ENCODE measurements at regions not wholly inside any gene's neighbourhood (a gene's known extent, or its start where the extent isn't known, plus 50 kb on each side); places are given as distances from the start of the nearest gene placed in this dataset.
"Not testable (repeated sequence)": the region's sequence is repeated elsewhere in the genome, so short reads cannot be mapped to it uniquely, and the experiment has no call there.

DNA sequence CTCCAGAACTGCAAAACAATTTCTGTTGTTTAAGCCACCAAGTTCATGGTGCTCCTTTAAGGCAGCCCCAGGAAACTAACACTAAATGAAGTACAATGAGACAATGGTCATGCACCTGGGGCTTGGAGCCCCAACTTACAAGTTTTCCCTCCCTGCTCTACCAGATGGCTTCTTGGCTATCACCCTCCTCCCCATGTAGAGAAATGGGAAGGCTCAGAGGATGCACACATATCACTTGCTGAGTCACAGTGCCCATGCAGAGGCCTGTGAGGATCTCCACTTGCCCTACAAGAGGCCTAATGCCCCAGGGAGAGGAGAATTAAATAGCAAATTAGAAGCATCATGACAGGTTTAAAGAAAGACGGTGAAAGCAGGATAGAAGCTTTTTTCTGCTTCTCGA is 270.9 kb downstream of the TTC32 start:
- no peak overlapping the region for H3K27ac ChIP-seq
- TF ChIP-seq, protein P1, sequence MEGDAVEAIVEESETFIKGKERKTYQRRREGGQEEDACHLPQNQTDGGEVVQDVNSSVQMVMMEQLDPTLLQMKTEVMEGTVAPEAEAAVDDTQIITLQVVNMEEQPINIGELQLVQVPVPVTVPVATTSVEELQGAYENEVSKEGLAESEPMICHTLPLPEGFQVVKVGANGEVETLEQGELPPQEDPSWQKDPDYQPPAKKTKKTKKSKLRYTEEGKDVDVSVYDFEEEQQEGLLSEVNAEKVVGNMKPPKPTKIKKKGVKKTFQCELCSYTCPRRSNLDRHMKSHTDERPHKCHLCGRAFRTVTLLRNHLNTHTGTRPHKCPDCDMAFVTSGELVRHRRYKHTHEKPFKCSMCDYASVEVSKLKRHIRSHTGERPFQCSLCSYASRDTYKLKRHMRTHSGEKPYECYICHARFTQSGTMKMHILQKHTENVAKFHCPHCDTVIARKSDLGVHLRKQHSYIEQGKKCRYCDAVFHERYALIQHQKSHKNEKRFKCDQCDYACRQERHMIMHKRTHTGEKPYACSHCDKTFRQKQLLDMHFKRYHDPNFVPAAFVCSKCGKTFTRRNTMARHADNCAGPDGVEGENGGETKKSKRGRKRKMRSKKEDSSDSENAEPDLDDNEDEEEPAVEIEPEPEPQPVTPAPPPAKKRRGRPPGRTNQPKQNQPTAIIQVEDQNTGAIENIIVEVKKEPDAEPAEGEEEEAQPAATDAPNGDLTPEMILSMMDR (conservative IDR thresholded peaks at IDR 0.05) = no peak

DNA sequence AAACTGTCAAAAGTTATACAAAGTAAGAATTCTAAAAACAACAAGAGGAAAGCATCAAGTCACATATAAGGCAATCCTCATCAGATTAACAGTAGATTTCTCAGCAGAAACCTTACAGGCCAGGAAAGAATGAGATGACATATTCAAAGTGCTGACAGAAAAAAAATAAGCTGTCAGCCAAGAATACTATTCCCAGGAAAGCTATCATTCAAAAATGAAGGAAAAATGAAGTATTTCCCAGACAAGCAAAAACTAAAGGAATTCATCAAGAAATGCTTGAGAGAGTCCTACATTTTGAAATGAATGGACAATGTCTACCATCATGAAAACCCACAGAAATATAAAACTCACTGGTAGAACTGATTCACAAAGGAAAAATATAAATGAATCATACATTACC is 268.9 kb upstream of the OSR1 start:
- H3K27ac ChIP-seq = no peak overlapping the region
- TF ChIP-seq, protein P1 (conservative IDR thresholded peaks at IDR 0.05) = no peak

DNA sequence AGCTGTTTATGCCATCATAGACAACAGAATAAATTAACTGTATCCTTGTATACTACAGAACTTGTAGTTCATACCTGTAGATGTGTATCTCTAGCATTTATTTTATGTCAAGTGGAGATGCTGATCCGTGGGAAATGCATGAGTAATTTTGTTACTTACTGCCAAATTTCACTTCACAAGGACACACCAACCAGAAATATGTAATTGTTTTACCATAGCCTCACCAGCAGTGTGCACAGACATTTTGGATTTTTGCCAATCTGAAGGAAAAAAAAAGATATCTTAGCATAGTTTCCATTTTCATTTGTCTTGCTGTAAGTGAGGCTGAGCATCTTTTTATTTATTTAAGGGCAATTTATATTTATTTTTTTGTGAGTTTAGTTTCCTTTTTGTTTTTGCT is 265.1 kb upstream of the OSR1 start:
- TF ChIP-seq, protein P1 (conservative IDR thresholded peaks at IDR 0.05) = no peak
- H3K27ac ChIP-seq = no peak overlapping the region

DNA sequence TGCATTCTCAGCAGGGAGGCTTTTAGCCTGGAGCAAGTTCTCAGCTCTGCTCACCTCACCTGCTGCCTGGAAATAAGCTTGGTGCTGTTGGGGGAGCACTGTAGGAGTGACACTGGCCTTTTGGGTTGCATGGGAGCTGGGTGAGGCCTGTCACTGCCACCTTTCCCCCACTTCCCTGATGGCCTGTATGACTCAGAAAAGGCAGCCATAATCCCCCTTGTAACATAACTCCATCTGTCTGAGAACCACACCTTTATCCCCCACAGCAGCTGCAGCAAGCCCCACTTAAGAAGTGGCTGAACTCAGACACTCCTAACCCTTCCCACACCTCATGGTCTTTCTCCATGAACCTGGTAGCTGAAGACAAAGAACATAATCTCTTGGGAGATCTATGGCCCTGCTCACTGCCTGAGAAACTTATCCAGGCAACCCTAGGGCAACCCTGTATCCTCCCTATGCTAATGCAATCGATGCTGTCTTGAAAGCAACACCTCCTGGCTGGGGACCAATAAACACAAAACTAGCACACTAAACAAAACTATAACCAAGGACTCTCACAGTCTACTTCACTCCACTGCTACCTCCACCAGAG is 258.9 kb upstream of the OSR1 start:
- H3K27ac ChIP-seq = no peak overlapping the region
- TF ChIP-seq, protein P1 (conservative IDR thresholded peaks at IDR 0.05) = no peak

DNA sequence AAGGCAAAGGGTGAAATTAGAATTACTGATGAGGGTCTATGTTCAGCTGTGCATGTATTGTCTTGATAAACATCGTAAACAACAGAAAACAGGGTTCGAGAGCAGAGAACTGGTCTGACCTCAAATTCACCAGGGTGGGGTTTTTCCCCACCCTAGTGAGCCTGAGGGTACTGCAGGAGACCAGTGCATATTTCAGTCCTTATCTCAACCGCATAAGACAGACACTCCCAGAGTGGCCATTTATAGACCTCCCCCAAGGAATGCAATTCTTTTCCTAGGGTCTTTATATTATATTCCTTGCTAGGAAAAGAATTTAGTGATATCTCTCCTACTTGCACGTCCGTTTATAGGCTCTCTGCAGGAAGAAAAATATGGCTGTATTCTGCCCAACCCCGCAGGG is 257.0 kb upstream of the OSR1 start:
- H3K27ac ChIP-seq = not testable (repeated sequence)

DNA sequence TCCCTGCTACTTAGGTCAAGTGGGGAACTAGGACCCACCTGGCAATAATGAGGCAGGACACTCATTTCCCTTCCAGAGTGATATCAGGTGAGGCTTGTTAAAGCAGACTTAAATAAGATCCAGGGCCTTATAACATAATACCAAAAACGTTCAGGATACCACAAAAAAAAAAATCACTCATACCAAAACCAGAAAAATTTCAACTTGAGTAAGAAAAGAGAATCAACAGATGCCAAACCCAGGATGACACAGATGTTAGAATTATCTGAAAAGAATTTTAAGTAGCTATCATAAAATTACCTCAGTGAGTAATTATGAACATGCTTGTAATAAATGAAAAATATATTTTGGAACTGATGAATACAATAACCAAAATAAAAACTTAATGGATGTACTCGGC is 255.6 kb upstream of the OSR1 start:
- TF ChIP-seq, protein P1 (conservative IDR thresholded peaks at IDR 0.05) = no peak

DNA sequence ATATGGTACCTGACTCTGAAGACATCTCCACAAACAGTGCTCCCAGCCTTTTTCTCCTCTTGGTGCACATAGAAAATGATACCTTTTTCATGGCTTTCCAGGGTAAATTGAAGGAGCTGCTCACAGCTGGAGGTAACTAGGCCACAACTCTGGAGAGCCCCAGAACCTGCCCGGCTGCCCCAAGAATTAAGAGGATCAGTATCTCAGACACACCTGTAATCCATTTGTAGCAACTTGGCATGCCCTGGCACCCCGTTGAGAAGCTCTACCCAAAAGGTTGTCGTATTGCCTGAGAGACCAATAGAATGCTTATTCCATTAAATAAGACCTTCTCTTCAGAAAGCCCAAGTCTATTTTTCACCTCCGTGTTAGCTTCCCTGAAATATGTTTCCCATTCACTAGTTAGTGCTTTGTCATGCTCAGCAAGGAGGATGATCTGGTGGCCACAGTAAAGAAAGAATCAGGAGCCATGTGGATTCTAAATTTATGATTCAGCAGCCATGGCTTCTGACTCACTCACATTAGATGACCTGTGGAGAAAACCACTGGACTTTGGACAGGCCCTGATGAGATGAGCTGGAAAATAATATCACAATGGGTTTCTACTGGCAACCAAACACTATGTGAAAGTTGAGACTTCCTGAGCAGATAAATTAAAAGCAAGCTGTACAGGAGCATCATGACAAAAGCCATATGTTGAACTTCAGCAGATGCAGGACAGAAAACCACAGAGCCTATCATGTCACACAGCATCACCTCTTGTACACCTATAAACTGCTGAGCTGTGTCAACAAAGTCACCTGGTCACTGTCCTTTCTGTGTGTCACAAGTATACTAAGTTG is 253.3 kb upstream of the OSR1 start:
- TF ChIP-seq, protein P1 (conservative IDR thresholded peaks at IDR 0.05) = no peak
- H3K27ac ChIP-seq = no peak overlapping the region

More for the DNA sequence above, 255.6 kb upstream of the OSR1 start:
- H3K27ac ChIP-seq = no peak overlapping the region

DNA sequence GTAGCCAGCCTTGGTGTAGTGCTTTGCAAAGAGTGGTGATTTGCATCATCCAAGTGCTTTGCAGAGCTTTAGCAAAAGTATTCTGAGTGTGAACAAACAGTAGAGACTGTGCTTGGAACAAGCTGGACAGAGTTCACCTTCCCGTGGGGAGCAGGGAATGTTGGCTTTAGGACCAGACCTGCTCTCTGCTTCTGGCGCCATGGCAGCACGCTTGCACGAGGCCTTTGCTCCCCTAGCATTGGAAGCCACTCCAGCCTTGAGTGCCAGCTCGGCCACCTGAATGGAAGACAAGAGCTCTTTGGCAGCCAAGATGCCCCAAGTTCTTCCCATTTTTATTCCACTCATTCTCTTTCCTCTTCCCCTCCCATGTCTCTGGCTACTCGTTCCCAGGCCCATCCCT is 250.8 kb upstream of the OSR1 start:
- H3K27ac ChIP-seq = no peak overlapping the region
- TF ChIP-seq, protein P1 (conservative IDR thresholded peaks at IDR 0.05) = no peak
